ENCODE measurements at regions not wholly inside any gene's neighbourhood (a gene's known extent, or its start where the extent isn't known, plus 50 kb on each side); places are given as distances from the start of the nearest gene placed in this dataset.

GRCh38 chr10:129089341-129089740 is 377.7 kb upstream of the MGMT start:
- Histone ChIP-seq H3K4me1 (peaks cover 18% of the 10 kb centered on the region), H3K27ac (no peak overlapping the region), H3K27me3 (no peaks in the 10 kb centered on the region), H3K4me2 (no peak overlapping the region), H3K9ac (no peak overlapping the region), H3F3A (ENCODE audit: low read depth) (no peaks in the 10 kb centered on the region), H4K20me1 (ENCODE audit: low read depth) (no peaks in the 10 kb centered on the region), H3K9me3 (ENCODE audit: low read depth) (no peaks in the 10 kb centered on the region), H3K4me3 (no peak overlapping the region), H3K36me3 (no peaks in the 10 kb centered on the region), H2AFZ (replicated peaks) (no peak overlapping the region), H3K79me2 (ENCODE audit: low read depth) (no peaks in the 10 kb centered on the region)
- Mint-ChIP-seq H3K36me3 (no peaks in the 10 kb centered on the region), H3K27me3 (ENCODE audit: insufficient read depth, low read depth) (no peaks in the 10 kb centered on the region), H3K27ac (no peak overlapping the region), H3K4me3 (no peak overlapping the region), H3K4me1 (peaks cover 16% of the 10 kb centered on the region), H3K9me3 (peaks cover 9% of the 10 kb centered on the region)
- DNase-seq (ENCODE audit: low spot score), result no peak
- TF ChIP-seq EZH2 (IDR thresholded peaks at IDR 0.05), result no peak
- no peak for TF ChIP-seq EZH2phosphoT487 (IDR thresholded peaks at IDR 0.05)
- no peak for TF ChIP-seq CTCF (IDR thresholded peaks at IDR 0.05)

- Histone ChIP-seq H4K20me1 (ENCODE audit: low read depth) (no peaks in the 10 kb centered on the region), H3K4me2 (no peak overlapping the region), H3K4me3 (no peak overlapping the region), H3K9me3 (ENCODE audit: low read depth) (no peaks in the 10 kb centered on the region), H3K9ac (no peak overlapping the region), H3K79me2 (ENCODE audit: low read depth) (no peaks in the 10 kb centered on the region), H3K4me1 (peaks cover 18% of the 10 kb centered on the region), H3F3A (ENCODE audit: low read depth) (no peaks in the 10 kb centered on the region), H2AFZ (replicated peaks) (no peak overlapping the region), H3K36me3 (no peaks in the 10 kb centered on the region), H3K27ac (no peak overlapping the region), H3K27me3 (no peaks in the 10 kb centered on the region)
- no peaks in the 10 kb centered on the region for H3K27me3 Mint-ChIP-seq (ENCODE audit: insufficient read depth, low read depth)
- H3K4me3 Mint-ChIP-seq, result no peak overlapping the region
- H3K36me3 Mint-ChIP-seq, result no peaks in the 10 kb centered on the region
- TF ChIP-seq EZH2phosphoT487 (IDR thresholded peaks at IDR 0.05), result no peak
- TF ChIP-seq CTCF (IDR thresholded peaks at IDR 0.05), result no peak
- no peak for TF ChIP-seq EZH2 (IDR thresholded peaks at IDR 0.05)
- peaks cover 4% of the 10 kb centered on the region for H3K9me3 Mint-ChIP-seq
- H3K27ac Mint-ChIP-seq, result no peak overlapping the region
- no peak for DNase-seq (ENCODE audit: low spot score)
- H3K4me1 Mint-ChIP-seq, result peaks cover 16% of the 10 kb centered on the region
Measured at GRCh38 chr10:129090165-129090564, 376.9 kb upstream of the MGMT start.

GRCh38 chr10:129090618-129091366 is 376.2 kb upstream of the MGMT start:
- H3K9ac ChIP-seq, result no peak overlapping the region
- Mint-ChIP-seq H3K27me3 (ENCODE audit: insufficient read depth, low read depth) (no peaks in the 10 kb centered on the region), H3K4me3 (no peak overlapping the region), H3K27ac (no peak overlapping the region), H3K9me3 (no peaks in the 10 kb centered on the region), H3K4me1 (peaks cover 16% of the 10 kb centered on the region), H3K36me3 (no peaks in the 10 kb centered on the region)
- H4K20me1 ChIP-seq (ENCODE audit: low read depth), result no peaks in the 10 kb centered on the region
- H3K79me2 ChIP-seq (ENCODE audit: low read depth), result no peaks in the 10 kb centered on the region
- H3K27ac ChIP-seq, result no peak overlapping the region
- TF ChIP-seq EZH2 (IDR thresholded peaks at IDR 0.05) (no peak), EZH2phosphoT487 (IDR thresholded peaks at IDR 0.05) (no peak), CTCF (IDR thresholded peaks at IDR 0.05) (no peak)
- DNase-seq (ENCODE audit: low spot score), result no peak
- H3K36me3 ChIP-seq, result no peaks in the 10 kb centered on the region
- no peaks in the 10 kb centered on the region for H3K9me3 ChIP-seq (ENCODE audit: low read depth)
- H3K4me2 ChIP-seq, result no peak overlapping the region
- H3F3A ChIP-seq (ENCODE audit: low read depth), result no peaks in the 10 kb centered on the region
- no peaks in the 10 kb centered on the region for H3K27me3 ChIP-seq
- no peak overlapping the region for H3K4me3 ChIP-seq
- peaks cover 18% of the 10 kb centered on the region for H3K4me1 ChIP-seq
- no peak overlapping the region for H2AFZ ChIP-seq (replicated peaks)
